Neural progenitor cell (in vitro differentiated cells): ENCODE measurements at regions not wholly inside any gene's neighbourhood (a gene's known extent, or its start where the extent isn't known, plus 50 kb on each side); places are given as distances from the start of the nearest gene placed in this dataset.

Source experiments
- EZH2 ChIP-seq: fragments of 200-600 bp; sonication (generic); IDR thresholded peaks from 2 replicates; pipeline ENCODE4 v1.6.1; 2017; ENCODE audit warnings: antibody characterized with exemption, mild to moderate bottlenecking, moderate library complexity
- TF ChIP-seq, protein P1 (sequence below): fragments of 200-600 bp; sonication (generic); IDR thresholded peaks from 2 replicates; pipeline ENCODE4 v1.5.1; 2017; ENCODE audit warnings: antibody characterized with exemption, mild to moderate bottlenecking

DNA sequence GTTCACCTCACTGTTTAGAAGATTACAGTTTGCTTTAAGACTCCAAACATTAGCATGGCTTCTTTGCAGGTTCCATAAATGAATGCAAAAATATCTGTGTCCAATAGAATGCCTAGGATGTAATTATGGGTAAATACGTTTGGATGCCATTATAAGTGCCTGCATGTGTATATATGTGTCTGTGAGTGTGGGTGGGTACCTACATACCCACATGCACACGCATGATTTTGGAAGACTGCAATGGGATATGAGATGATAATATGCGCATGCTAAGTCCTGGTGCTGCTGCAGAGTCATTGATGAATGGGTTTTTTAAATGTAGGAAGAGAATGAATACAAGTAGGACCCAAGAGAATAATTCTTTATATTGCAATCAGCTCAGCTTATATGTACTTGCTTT, 406.4 kb downstream of the ZSWIM6 start:
- TF ChIP-seq, protein P1, sequence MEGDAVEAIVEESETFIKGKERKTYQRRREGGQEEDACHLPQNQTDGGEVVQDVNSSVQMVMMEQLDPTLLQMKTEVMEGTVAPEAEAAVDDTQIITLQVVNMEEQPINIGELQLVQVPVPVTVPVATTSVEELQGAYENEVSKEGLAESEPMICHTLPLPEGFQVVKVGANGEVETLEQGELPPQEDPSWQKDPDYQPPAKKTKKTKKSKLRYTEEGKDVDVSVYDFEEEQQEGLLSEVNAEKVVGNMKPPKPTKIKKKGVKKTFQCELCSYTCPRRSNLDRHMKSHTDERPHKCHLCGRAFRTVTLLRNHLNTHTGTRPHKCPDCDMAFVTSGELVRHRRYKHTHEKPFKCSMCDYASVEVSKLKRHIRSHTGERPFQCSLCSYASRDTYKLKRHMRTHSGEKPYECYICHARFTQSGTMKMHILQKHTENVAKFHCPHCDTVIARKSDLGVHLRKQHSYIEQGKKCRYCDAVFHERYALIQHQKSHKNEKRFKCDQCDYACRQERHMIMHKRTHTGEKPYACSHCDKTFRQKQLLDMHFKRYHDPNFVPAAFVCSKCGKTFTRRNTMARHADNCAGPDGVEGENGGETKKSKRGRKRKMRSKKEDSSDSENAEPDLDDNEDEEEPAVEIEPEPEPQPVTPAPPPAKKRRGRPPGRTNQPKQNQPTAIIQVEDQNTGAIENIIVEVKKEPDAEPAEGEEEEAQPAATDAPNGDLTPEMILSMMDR, result no peak
- TF ChIP-seq EZH2, result no peak
